HEK293 (cell line): ENCODE measurements at regions not wholly inside any gene's neighbourhood (a gene's known extent, or its start where the extent isn't known, plus 50 kb on each side); places are given as distances from the start of the nearest gene placed in this dataset.

Source experiments
- CTCF ChIA-PET: fragments of 350-600 bp; formaldehyde crosslinking; extraction: SDS; loops from one replicate; lab custom pipeline; 2021; ENCODE audit warnings: antibody characterized with exemption; lab: Yijun Ruan, JAX
- POLR2A ChIA-PET: fragments of 300-600 bp; formaldehyde crosslinking; extraction: SDS; loops from one replicate; lab custom pipeline; 2020; ENCODE audit warnings: antibody characterized with exemption, inconsistent platforms; lab: Yijun Ruan, JAX
- H3K27ac ChIP-seq: fragments of 200-500 bp; sonication (Bioruptor generic); 2 replicates; pipeline ENCODE4 v1.5.1; 2014; ENCODE audit warnings: low read depth, low read length, control low read depth, inconsistent platforms; ENCODE audit errors: extremely low read depth
- H3K36me3 ChIP-seq, 2 experiments: fragments of 200-500 bp in 1 of 2; sonication (Bioruptor generic) in 1 of 2; 1 replicate in 1 of 2; 2 replicates in 1 of 2; pipeline ENCODE4 v1.5.1; 2014 to 2017; ENCODE audit warnings: inconsistent platforms in 2 of 2, low read length in 2 of 2; ENCODE audit not compliant: control insufficient read depth in 2 of 2, insufficient read depth in 1 of 2
- H3K4me1 ChIP-seq: fragments of 200-500 bp; sonication (Bioruptor generic); 2 replicates; pipeline ENCODE4 v1.5.1; 2014; ENCODE audit warnings: mild to moderate bottlenecking, low read length, inconsistent platforms; ENCODE audit not compliant: control insufficient read depth, insufficient read depth
- H3K4me3 ChIP-seq: 2 replicates; pipeline ENCODE4 v1.5.1; 2011; ENCODE audit warnings: low read depth, mild to moderate bottlenecking, control low read depth, low read length, moderate library complexity
- H3K9me3 ChIP-seq: fragments of 200-500 bp; sonication (Bioruptor generic); 2 replicates; pipeline ENCODE4 v1.5.1; 2014; ENCODE audit warnings: low read depth, low read length, inconsistent platforms; ENCODE audit not compliant: control insufficient read depth, insufficient read depth
- PRDM2 ChIP-seq: fragments of 450-650 bp; formaldehyde crosslinking; IDR thresholded peaks from 2 replicates; pipeline ENCODE4 v1.5.1; 2016; ENCODE audit warnings: missing biosample characterization, missing genetic modification characterization, borderline replicate concordance
- RBAK ChIP-seq: fragments of 450-650 bp; formaldehyde crosslinking; IDR thresholded peaks from 2 replicates; pipeline ENCODE4 v1.5.1; 2016; ENCODE audit warnings: missing biosample characterization, missing genetic modification characterization
- SCRT2 ChIP-seq: fragments of 450-650 bp; formaldehyde crosslinking; IDR thresholded peaks from 2 replicates; pipeline ENCODE4 v1.5.1; 2016; ENCODE audit warnings: missing biosample characterization, missing genetic modification characterization
- TSHZ1 ChIP-seq: fragments of 450-650 bp; formaldehyde crosslinking; IDR thresholded peaks from 2 replicates; pipeline ENCODE4 v1.5.1; 2016; ENCODE audit warnings: missing biosample characterization, missing genetic modification characterization, borderline replicate concordance
- ZNF114 ChIP-seq: fragments of 450-650 bp; formaldehyde crosslinking; IDR thresholded peaks from 2 replicates; pipeline ENCODE4 v1.5.0; 2017; ENCODE audit warnings: missing biosample characterization, missing genetic modification characterization
- ZNF2 ChIP-seq: fragments of 450-650 bp; formaldehyde crosslinking; IDR thresholded peaks from 2 replicates; pipeline ENCODE4 v1.5.1; 2016; ENCODE audit warnings: missing biosample characterization, missing genetic modification characterization
- ZNF202 ChIP-seq: fragments of 450-650 bp; formaldehyde crosslinking; IDR thresholded peaks from 2 replicates; pipeline ENCODE4 v1.5.1; 2016; ENCODE audit warnings: missing biosample characterization, missing genetic modification characterization, borderline replicate concordance
- ZNF394 ChIP-seq: fragments of 450-650 bp; formaldehyde crosslinking; IDR thresholded peaks from 2 replicates; pipeline ENCODE4 v1.5.1; 2016; ENCODE audit warnings: missing biosample characterization, missing genetic modification characterization, mild to moderate bottlenecking, moderate library complexity, borderline replicate concordance
- ZNF473 ChIP-seq: fragments of 450-650 bp; formaldehyde crosslinking; IDR thresholded peaks from 2 replicates; pipeline ENCODE4 v1.5.1; 2017; ENCODE audit warnings: missing biosample characterization, missing genetic modification characterization
- ZNF514 ChIP-seq: fragments of 450-650 bp; formaldehyde crosslinking; IDR thresholded peaks from 2 replicates; pipeline ENCODE4 v1.5.1; 2016; ENCODE audit warnings: missing biosample characterization, missing genetic modification characterization
- ZNF561 ChIP-seq: fragments of 450-650 bp; IDR thresholded peaks from 2 replicates; pipeline ENCODE4 v1.5.1; 2018; ENCODE audit warnings: missing biosample characterization, missing genetic modification characterization, borderline replicate concordance
- ZNF843 ChIP-seq: fragments of 450-650 bp; formaldehyde crosslinking; IDR thresholded peaks from 2 replicates; pipeline ENCODE4 v1.5.1; 2016; ENCODE audit warnings: missing biosample characterization, missing genetic modification characterization
- TF ChIP-seq, protein P1 (sequence below): fragments of 450-650 bp; formaldehyde crosslinking; IDR thresholded peaks from 2 replicates; pipeline ENCODE4 v1.5.1; 2016; ENCODE audit warnings: missing biosample characterization, missing genetic modification characterization
- TF ChIP-seq, protein P2 (sequence below): fragments of 450-650 bp; formaldehyde crosslinking; IDR thresholded peaks from 2 replicates; pipeline ENCODE4 v1.5.1; 2016; ENCODE audit warnings: missing biosample characterization, missing genetic modification characterization

GRCh38 chr18:38239606-38240005, 674.0 kb upstream of the CELF4 start:
- TF ChIP-seq PRDM2 (tag by site-specific recombination) (no peak), RBAK (no peak), ZNF114 (tag by site-specific recombination) (no peak), TSHZ1 (tag by site-specific recombination) (no peak)
- TF ChIP-seq, protein P1, sequence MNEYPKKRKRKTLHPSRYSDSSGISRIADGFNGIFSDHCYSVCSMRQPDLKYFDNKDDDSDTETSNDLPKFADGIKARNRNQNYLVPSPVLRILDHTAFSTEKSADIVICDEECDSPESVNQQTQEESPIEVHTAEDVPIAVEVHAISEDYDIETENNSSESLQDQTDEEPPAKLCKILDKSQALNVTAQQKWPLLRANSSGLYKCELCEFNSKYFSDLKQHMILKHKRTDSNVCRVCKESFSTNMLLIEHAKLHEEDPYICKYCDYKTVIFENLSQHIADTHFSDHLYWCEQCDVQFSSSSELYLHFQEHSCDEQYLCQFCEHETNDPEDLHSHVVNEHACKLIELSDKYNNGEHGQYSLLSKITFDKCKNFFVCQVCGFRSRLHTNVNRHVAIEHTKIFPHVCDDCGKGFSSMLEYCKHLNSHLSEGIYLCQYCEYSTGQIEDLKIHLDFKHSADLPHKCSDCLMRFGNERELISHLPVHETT (tag by site-specific recombination): no peak
- Histone ChIP-seq H3K27ac (no peak overlapping the region), H3K36me3 (no peaks in the 10 kb centered on the region), H3K9me3 (no peaks in the 10 kb centered on the region), H3K4me3 (no peak overlapping the region), H3K4me1 (no peaks in the 10 kb centered on the region)
- POLR2A ChIA-PET: no interaction called here
- CTCF ChIA-PET: no interaction called here

DNA sequence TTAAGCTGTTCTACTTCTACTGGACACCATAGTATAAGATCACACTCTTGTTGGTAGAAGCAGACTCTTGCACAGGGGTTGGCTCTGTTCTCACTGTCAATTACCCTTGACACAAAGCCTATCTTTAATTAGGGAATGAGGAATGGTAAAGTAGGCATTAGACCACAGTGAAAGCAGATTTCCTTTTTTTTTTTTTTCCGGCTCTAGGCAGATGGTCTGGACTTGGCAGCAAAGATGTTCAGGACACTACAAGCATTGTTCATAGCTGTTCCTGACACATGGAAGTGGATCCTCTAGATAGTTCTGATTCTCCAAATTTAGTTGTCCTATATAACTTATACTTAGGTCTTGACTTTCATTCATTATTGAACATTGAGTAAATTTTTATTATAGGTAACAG, 672.2 kb upstream of the CELF4 start:
- TF ChIP-seq ZNF561 (tag by site-specific recombination) (no peak), ZNF202 (tag by site-specific recombination) (no peak), SCRT2 (no peak), ZNF2 (no peak), ZNF514 (no peak), ZNF473 (tag by site-specific recombination) (no peak), TSHZ1 (tag by site-specific recombination) (no peak), ZNF843 (tag by site-specific recombination) (no peak), ZNF394 (tag by site-specific recombination) (no peak)
- TF ChIP-seq, protein P2, sequence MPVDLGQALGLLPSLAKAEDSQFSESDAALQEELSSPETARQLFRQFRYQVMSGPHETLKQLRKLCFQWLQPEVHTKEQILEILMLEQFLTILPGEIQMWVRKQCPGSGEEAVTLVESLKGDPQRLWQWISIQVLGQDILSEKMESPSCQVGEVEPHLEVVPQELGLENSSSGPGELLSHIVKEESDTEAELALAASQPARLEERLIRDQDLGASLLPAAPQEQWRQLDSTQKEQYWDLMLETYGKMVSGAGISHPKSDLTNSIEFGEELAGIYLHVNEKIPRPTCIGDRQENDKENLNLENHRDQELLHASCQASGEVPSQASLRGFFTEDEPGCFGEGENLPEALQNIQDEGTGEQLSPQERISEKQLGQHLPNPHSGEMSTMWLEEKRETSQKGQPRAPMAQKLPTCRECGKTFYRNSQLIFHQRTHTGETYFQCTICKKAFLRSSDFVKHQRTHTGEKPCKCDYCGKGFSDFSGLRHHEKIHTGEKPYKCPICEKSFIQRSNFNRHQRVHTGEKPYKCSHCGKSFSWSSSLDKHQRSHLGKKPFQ (tag by site-specific recombination): no peak
- CTCF ChIA-PET: no interaction called here
- no peaks in the 10 kb centered on the region for H3K4me1 ChIP-seq
- H3K9me3 ChIP-seq: no peaks in the 10 kb centered on the region
- POLR2A ChIA-PET: no interaction called here
- no peaks in the 10 kb centered on the region for H3K36me3 ChIP-seq
- H3K4me3 ChIP-seq: no peak overlapping the region
- no peak overlapping the region for H3K27ac ChIP-seq
